HG02884 (cell line): ENCODE measurements at regions not wholly inside any gene's neighbourhood (a gene's known extent, or its start where the extent isn't known, plus 50 kb on each side); places are given as distances from the start of the nearest gene placed in this dataset.
"Not testable (repeated sequence)": the region's sequence is repeated elsewhere in the genome, so short reads cannot be mapped to it uniquely, and the experiment has no call there.

Experiments used
- ATAC-seq: cut with Tn5 transposase; IDR thresholded peaks from one replicate; pipeline ENCODE4 v1.9.1; 2021; ENCODE audit warnings: mild to moderate bottlenecking, moderate library complexity; ENCODE audit not compliant: unreplicated experiment

- no peak for ATAC-seq
Measured at GRCh38 chr9:78123808-78124207, 92.2 kb upstream of the GNAQ start.

- no peak for ATAC-seq
Measured at GRCh38 chr9:78122631-78123030, 91.0 kb upstream of the GNAQ start.

- ATAC-seq, result no peak
Measured at GRCh38 chr9:78121488-78121887, 89.9 kb upstream of the GNAQ start.

GRCh38 chr9:78118742-78119473 is 87.3 kb upstream of the GNAQ start:
- peak; percentile 97 for ATAC-seq

GRCh38 chr9:78115073-78115472 is 83.5 kb upstream of the GNAQ start:
- no peak for ATAC-seq

- ATAC-seq, result no peak
Measured at GRCh38 chr9:78114581-78114980, 83.0 kb upstream of the GNAQ start.

GRCh38 chr9:78112406-78112805 is 80.8 kb upstream of the GNAQ start:
- ATAC-seq, result no peak

GRCh38 chr9:78112004-78112403 is 80.4 kb upstream of the GNAQ start:
- no peak for ATAC-seq

- ATAC-seq, result no peak
Measured at GRCh38 chr9:78109075-78109474, 77.5 kb upstream of the GNAQ start.

- not testable (repeated sequence) for ATAC-seq
Measured at GRCh38 chr9:78106586-78106985, 75.0 kb upstream of the GNAQ start.

- peak; percentile 95 for ATAC-seq
Measured at GRCh38 chr9:78103971-78104433, 72.4 kb upstream of the GNAQ start.

- no peak for ATAC-seq
Measured at GRCh38 chr9:78101247-78101646, 69.6 kb upstream of the GNAQ start.

GRCh38 chr9:78097541-78097940 is 65.9 kb upstream of the GNAQ start:
- no peak for ATAC-seq

- no peak for ATAC-seq
Measured at GRCh38 chr9:78091731-78092130, 60.1 kb upstream of the GNAQ start.

GRCh38 chr9:78089111-78089510 is 57.5 kb upstream of the GNAQ start:
- ATAC-seq, result no peak

GRCh38 chr9:78088190-78088589 is 56.6 kb upstream of the GNAQ start:
- ATAC-seq, result not testable (repeated sequence)
